K562 (cell line): ENCODE measurements at regions not wholly inside any gene's neighbourhood (a gene's known extent, or its start where the extent isn't known, plus 50 kb on each side); places are given as distances from the start of the nearest gene placed in this dataset.

Experiments used
- ATAC-seq: fragments of 200-7000 bp; cut with Tn5 transposase; 3 replicates; pipeline ENCODE4 v1.9.1; 2020; ENCODE audit warnings: moderate library complexity
- BruUV-seq: library from RNA; stranded (reverse); fragments of 400-500 nt; replicated peaks from 2 replicates; lab custom pipeline; 2021; lab: Mats Ljungman, UMichigan
- CTCF ChIA-PET: fragments of 300-600 bp; formaldehyde crosslinking; extraction: SDS; loops from one replicate; lab custom pipeline; 2021; ENCODE audit warnings: low intra/inter-chr PET ratio; lab: Yijun Ruan, JAX
- POLR2A ChIA-PET: fragments of 300-600, 350-650 bp; sonication (Branson Sonifier 250); formaldehyde crosslinking; extraction: SDS; loops from one replicate; lab custom pipeline; 2021; ENCODE audit warnings: antibody characterized with exemption, inconsistent platforms; lab: Yijun Ruan, JAX
- DNase-seq, 4 experiments: peaks; one replicate each; pipeline versions ENCODE4 v3.0.0 to v3.0.0-alpha.2; 2011 to 2018; ENCODE audit warnings: low spot score in 3 of 4, mixed read lengths in 3 of 4; ENCODE audit errors: extremely low read depth in 1 of 4
- FAIRE-seq: peaks from 2 replicates; lab custom pipeline; 2011; peaks lifted over from hg19 to GRCh38; lab: Jason Lieb, UNC
- H2AFZ ChIP-seq: 2 replicates; pipeline ENCODE4 v1.6.0; 2011; ENCODE audit warnings: low read depth, low read length, control low read depth, inconsistent platforms
- H3K27ac ChIP-seq: fragments of 200-600 bp; 3 replicates; pipeline ENCODE4 v1.8.0; 2011; ENCODE audit warnings: low read depth, mild to moderate bottlenecking, control low read depth, inconsistent platforms, low read length, moderate library complexity, mixed read lengths; ENCODE audit errors: extremely low read depth
- H3K27me3 ChIP-seq, 2 experiments: fragments of 300-600 bp in 1 of 2; 2 replicates in 1 of 2; 3 replicates in 1 of 2; pipeline versions ENCODE4 v1.6.0 to v1.8.0; 2011; ENCODE audit warnings: inconsistent platforms in 2 of 2, low read length in 2 of 2, mild to moderate bottlenecking in 1 of 2, mixed read lengths in 1 of 2, moderate library complexity in 1 of 2; ENCODE audit not compliant: control insufficient read depth in 2 of 2, insufficient read depth in 2 of 2
- H3K36me3 ChIP-seq: fragments of 300-600 bp; 3 replicates; pipeline ENCODE4 v1.8.0; 2011; ENCODE audit warnings: mild to moderate bottlenecking, low read length, inconsistent platforms; ENCODE audit not compliant: control insufficient read depth, insufficient read depth
- H3K4me1 ChIP-seq, 2 experiments: fragments of 200-600 bp in 1 of 2; replicated peaks in 1 of 2; 2 replicates in 1 of 2; 3 replicates in 1 of 2; pipeline versions ENCODE4 v1.5.1 to v1.8.0; 2011; ENCODE audit warnings: inconsistent platforms in 2 of 2, low read length in 2 of 2, mild to moderate bottlenecking in 1 of 2, mixed read lengths in 1 of 2, moderate library complexity in 1 of 2; ENCODE audit not compliant: control insufficient read depth in 2 of 2, insufficient read depth in 2 of 2
- H3K4me2 ChIP-seq: 2 replicates; pipeline ENCODE4 v1.6.1; 2011; ENCODE audit warnings: low read length, control low read depth, inconsistent platforms, mixed read lengths; ENCODE audit not compliant: insufficient read depth
- H3K4me3 ChIP-seq: fragments of 200-600 bp; sonication (generic), shearing (Covaris generic); 2 replicates; pipeline ENCODE4 v1.5.1; 2016; ENCODE audit warnings: control low read depth, inconsistent platforms
- H3K79me2 ChIP-seq: fragments of 200-600 bp; 3 replicates; pipeline ENCODE4 v1.8.0; 2011; ENCODE audit warnings: low read length, inconsistent platforms; ENCODE audit not compliant: control insufficient read depth, insufficient read depth
- H3K9ac ChIP-seq, 2 experiments: 2 replicates each; pipeline versions ENCODE4 v1.6.0 to v1.6.1; 2011; ENCODE audit warnings: low read depth in 2 of 2, low read length in 2 of 2, control low read depth in 1 of 2, inconsistent platforms in 1 of 2, mild to moderate bottlenecking in 1 of 2, mixed read lengths in 1 of 2; ENCODE audit not compliant: insufficient read depth in 1 of 2
- H3K9me1 ChIP-seq: one replicate; pipeline ENCODE4 v1.6.0; 2011; ENCODE audit warnings: inconsistent platforms, mild to moderate bottlenecking, low read length, moderate library complexity; ENCODE audit not compliant: control insufficient read depth, insufficient read depth
- H3K9me3 ChIP-seq: replicated peaks from 2 replicates; pipeline ENCODE4 v1.5.1; 2011; ENCODE audit warnings: low read depth, low read length, inconsistent platforms; ENCODE audit not compliant: control insufficient read depth, insufficient read depth
- H4K20me1 ChIP-seq: replicated peaks from 2 replicates; pipeline ENCODE4 v1.6.1; 2011; ENCODE audit warnings: low read length, inconsistent platforms, mixed read lengths; ENCODE audit not compliant: control insufficient read depth, insufficient read depth
- CCNT2 ChIP-seq: IDR thresholded peaks from 2 replicates; pipeline ENCODE4 v1.6.1; 2011; ENCODE audit warnings: borderline replicate concordance, low read depth, mild to moderate bottlenecking, moderate library complexity, mixed read lengths, low read length; ENCODE audit not compliant: insufficient read length; ENCODE audit errors: extremely low read depth
- HEY1 ChIP-seq: fragments of 250-450 bp; sonication (Bioruptor Pico); IDR thresholded peaks from 2 replicates; pipeline ENCODE4 v1.5.0; 2020; ENCODE audit warnings: mild to moderate bottlenecking, moderate library complexity, borderline replicate concordance
- MED1 ChIP-seq: sonication (generic); formaldehyde crosslinking; IDR thresholded peaks from 2 replicates; pipeline ENCODE4 v1.8.1; 2023; ENCODE audit warnings: missing genetic modification reagents, borderline replicate concordance
- NFIX ChIP-seq: fragments of 250-450 bp; sonication (Bioruptor Pico); IDR thresholded peaks from 2 replicates; pipeline ENCODE4 v1.4.0; 2020; ENCODE audit warnings: low read depth, mild to moderate bottlenecking, moderate library complexity
- PHB ChIP-seq: fragments of 250-450 bp; sonication (Bioruptor Pico); IDR thresholded peaks from 2 replicates; pipeline ENCODE4 v1.5.0; 2021
- ZNF197 ChIP-seq: fragments of 200-800 bp; sonication (Bioruptor generic); IDR thresholded peaks from 2 replicates; pipeline ENCODE4 v1.6.1; 2016; ENCODE audit warnings: low read depth, missing genetic modification characterization, missing compliant biosample characterization
- ZNF354B ChIP-seq: fragments of 250-450 bp; sonication (Bioruptor Pico); IDR thresholded peaks from 2 replicates; pipeline ENCODE4 v1.4.0; 2020
- ZSCAN32 ChIP-seq: fragments of 450-650 bp; formaldehyde crosslinking; IDR thresholded peaks from 2 replicates; pipeline ENCODE4 v1.4.0; 2020; ENCODE audit warnings: mild to moderate bottlenecking, moderate library complexity
- WGBS: fragments of 100-300 bp; shearing (Covaris generic); methylation state at CpG from one replicate; pipeline ENCODE4 v1.1.6; 2016; ENCODE audit warnings: low coverage, mixed read lengths; ENCODE audit not compliant: insufficient coverage; ENCODE audit errors: missing lambda C conversion rate; 5-methylcytosine and 5-hydroxymethylcytosine counted together
- in situ Hi-C: fragments of 300-500 bp; cut with MboI; formaldehyde crosslinking; loops from 4 replicates; pipeline ENCODE4 v1.15.0; 2018; ENCODE audit warnings: inconsistent platforms, mixed read lengths
- intact Hi-C: fragments of 100-400 bp; cut with micrococcal nuclease; formaldehyde crosslinking; loops from 2 replicates; pipeline ENCODE4 v1.14.2; 2022

- no peaks in the 10 kb centered on the region for H3K27me3 ChIP-seq
- ChIA-PET POLR2A (no interaction called here), CTCF (no interaction called here)
- H3K4me2 ChIP-seq = no peak overlapping the region
- H4K20me1 ChIP-seq = no peaks in the 10 kb centered on the region
- no peaks in the 10 kb centered on the region for H3K4me1 ChIP-seq
- intact Hi-C loops = no loop called here
- no TSS peak for BruUV-seq
- H2AFZ ChIP-seq = no peak overlapping the region
- no peaks in the 10 kb centered on the region for H3K36me3 ChIP-seq
- no peak overlapping the region for H3K4me3 ChIP-seq
- H3K9me3 ChIP-seq = peaks cover 2% of the 10 kb centered on the region; the same call in 1 of the 2 replicates
- ATAC-seq (no peak), FAIRE-seq (no peak), DNase-seq (no peak)
- H3K9ac ChIP-seq = no peak overlapping the region
- TF ChIP-seq PHB (CRISPR knock-in tag) = no peak
- TF ChIP-seq ZSCAN32 = no peak
- no peak for TF ChIP-seq NFIX (CRISPR knock-in tag)
- TF ChIP-seq HEY1 = no peak
- no peak for TF ChIP-seq CCNT2
- TF ChIP-seq MED1 (CRISPR knock-in tag) = no peak
- TF ChIP-seq ZNF197 (CRISPR knock-in tag) = no peak
- TF ChIP-seq ZNF354B (CRISPR knock-in tag) = no peak
- H3K9me1 ChIP-seq = no peaks in the 10 kb centered on the region
- no peak overlapping the region for H3K27ac ChIP-seq
- in situ Hi-C loops = no loop called here
- under 1% methylated on average over 18 of the region's 18 CpGs for WGBS
- no peaks in the 10 kb centered on the region for H3K79me2 ChIP-seq
Observed at GRCh38 chr5:4480528-4481349, 659.4 kb upstream of the ADAMTS16 start.
